Karpas-422 (cell line): ENCODE measurements at regions not wholly inside any gene's neighbourhood (a gene's known extent, or its start where the extent isn't known, plus 50 kb on each side); places are given as distances from the start of the nearest gene placed in this dataset.
"Not testable (repeated sequence)": the region's sequence is repeated elsewhere in the genome, so short reads cannot be mapped to it uniquely, and the experiment has no call there.

Experiments used
- DNase-seq: peaks from one replicate; pipeline ENCODE4 v3.0.0-alpha.2; 2015
- H2AFZ ChIP-seq: fragments of 200-600 bp; sonication (generic); 2 replicates; pipeline ENCODE4 v1.6.1; 2014; ENCODE audit warnings: antibody characterized with exemption, low read length, mixed read lengths
- H3K27ac ChIP-seq: fragments of 200-600 bp; sonication (generic); 2 replicates; pipeline ENCODE4 v1.5.1; 2014; ENCODE audit warnings: mild to moderate bottlenecking, low read length, moderate library complexity
- H3K27me3 ChIP-seq: fragments of 200-600 bp; sonication (generic); 2 replicates; pipeline ENCODE4 v1.6.1; 2014; ENCODE audit warnings: low read length, mixed read lengths
- H3K36me3 ChIP-seq: fragments of 200-600 bp; sonication (generic); 2 replicates; pipeline ENCODE4 v1.6.1; 2014; ENCODE audit warnings: low read length, mixed read lengths; ENCODE audit not compliant: insufficient read depth
- H3K4me1 ChIP-seq: fragments of 200-600 bp; sonication (generic); 2 replicates; pipeline ENCODE4 v1.6.1; 2014; ENCODE audit warnings: mild to moderate bottlenecking, low read length, mixed read lengths
- H3K4me2 ChIP-seq: fragments of 200-600 bp; sonication (generic); 2 replicates; pipeline ENCODE4 v1.6.1; 2014; ENCODE audit warnings: low read length, low read depth, mild to moderate bottlenecking; ENCODE audit not compliant: poor library complexity, severe bottlenecking
- H3K4me3 ChIP-seq: fragments of 200-600 bp; sonication (generic); 2 replicates; pipeline ENCODE4 v1.5.1; 2014; ENCODE audit warnings: mild to moderate bottlenecking, antibody characterized with exemption, low read length, mixed read lengths
- H3K79me2 ChIP-seq: fragments of 200-600 bp; sonication (generic); 2 replicates; pipeline ENCODE4 v1.6.1; 2014; ENCODE audit warnings: mild to moderate bottlenecking, low read length, mixed read lengths
- H3K9ac ChIP-seq: fragments of 200-600 bp; sonication (generic); 2 replicates; pipeline ENCODE4 v1.6.0; 2014; ENCODE audit warnings: low read length
- H3K9me2 ChIP-seq: fragments of 200-600 bp; sonication (generic), shearing (Covaris generic); replicated peaks from 2 replicates; pipeline ENCODE4 v1.6.0; 2014; ENCODE audit warnings: mild to moderate bottlenecking, low read length, moderate library complexity; ENCODE audit not compliant: insufficient read depth
- H3K9me3 ChIP-seq: fragments of 300-700, 200-600 bp; sonication (generic); 2 replicates; pipeline ENCODE4 v1.6.1; 2014; ENCODE audit warnings: low read length, mixed read lengths
- H4K20me1 ChIP-seq: fragments of 200-600 bp; sonication (generic); 2 replicates; pipeline ENCODE4 v1.6.1; 2014; ENCODE audit warnings: mild to moderate bottlenecking, antibody characterized with exemption, low read length, low read depth; ENCODE audit not compliant: insufficient read depth

GRCh38 chr10:31677195-31678138, 251.2 kb downstream of the ARHGAP12 start:
- DNase-seq: no peak
- no peaks in the 10 kb centered on the region for H3K9me2 ChIP-seq
- H3K4me2 ChIP-seq: no peak overlapping the region
- no peaks in the 10 kb centered on the region for H3K79me2 ChIP-seq
- no peak overlapping the region for H3K4me3 ChIP-seq
- no peaks in the 10 kb centered on the region for H3K4me1 ChIP-seq
- no peaks in the 10 kb centered on the region for H3K27me3 ChIP-seq
- no peak overlapping the region for H2AFZ ChIP-seq
- no peak overlapping the region for H3K27ac ChIP-seq
- H3K9me3 ChIP-seq: peaks cover 2% of the 10 kb centered on the region; the same call in 1 of the 2 replicates
- no peaks in the 10 kb centered on the region for H3K36me3 ChIP-seq
- H3K9ac ChIP-seq: no peak overlapping the region
- H4K20me1 ChIP-seq: no peaks in the 10 kb centered on the region

GRCh38 chr10:31675726-31676125, 252.9 kb downstream of the ARHGAP12 start:
- Histone ChIP-seq H3K27ac (no peak overlapping the region), H3K9me3 (no peaks in the 10 kb centered on the region), H3K36me3 (no peaks in the 10 kb centered on the region), H3K9me2 (no peaks in the 10 kb centered on the region), H3K4me1 (no peaks in the 10 kb centered on the region), H3K4me3 (no peak overlapping the region), H4K20me1 (no peaks in the 10 kb centered on the region), H3K9ac (no peak overlapping the region), H3K79me2 (no peaks in the 10 kb centered on the region), H3K4me2 (no peak overlapping the region), H3K27me3 (no peaks in the 10 kb centered on the region), H2AFZ (no peak overlapping the region)
- DNase-seq: no peak

- Histone ChIP-seq H3K9me3 (no peaks in the 10 kb centered on the region), H3K9ac (no peak overlapping the region), H2AFZ (no peak overlapping the region), H3K9me2 (no peaks in the 10 kb centered on the region), H4K20me1 (no peaks in the 10 kb centered on the region), H3K27ac (no peak overlapping the region), H3K4me3 (no peak overlapping the region), H3K36me3 (no peaks in the 10 kb centered on the region), H3K27me3 (no peaks in the 10 kb centered on the region), H3K4me1 (no peaks in the 10 kb centered on the region), H3K79me2 (no peaks in the 10 kb centered on the region), H3K4me2 (no peak overlapping the region)
- no peak for DNase-seq
These were observed 259.3 kb downstream of the ARHGAP12 start for GRCh38 chr10:31669357-31669756.

GRCh38 chr10:31668326-31668725, 260.3 kb downstream of the ARHGAP12 start:
- no peaks in the 10 kb centered on the region for H3K4me1 ChIP-seq
- no peaks in the 10 kb centered on the region for H3K9me2 ChIP-seq
- no peaks in the 10 kb centered on the region for H3K9me3 ChIP-seq
- no peak for DNase-seq
- no peaks in the 10 kb centered on the region for H3K36me3 ChIP-seq
- no peak overlapping the region for H3K27ac ChIP-seq
- H3K27me3 ChIP-seq: no peaks in the 10 kb centered on the region
- H3K4me2 ChIP-seq: no peak overlapping the region
- H3K9ac ChIP-seq: no peak overlapping the region
- no peak overlapping the region for H3K4me3 ChIP-seq
- H3K79me2 ChIP-seq: no peaks in the 10 kb centered on the region
- H4K20me1 ChIP-seq: no peaks in the 10 kb centered on the region
- no peak overlapping the region for H2AFZ ChIP-seq

- H3K9me3 ChIP-seq, H3K4me1 ChIP-seq, H3K27ac ChIP-seq, H3K4me2 ChIP-seq, H3K79me2 ChIP-seq, H3K9me2 ChIP-seq, H3K27me3 ChIP-seq, DNase-seq, H3K36me3 ChIP-seq, H3K4me3 ChIP-seq, H3K9ac ChIP-seq, H2AFZ ChIP-seq, H4K20me1 ChIP-seq: not testable (repeated sequence)
These were observed 262.8 kb downstream of the ARHGAP12 start for GRCh38 chr10:31665764-31666279.

- H3K4me2 ChIP-seq: no peak overlapping the region
- no peaks in the 10 kb centered on the region for H3K9me3 ChIP-seq
- H3K9me2 ChIP-seq: no peaks in the 10 kb centered on the region
- H3K27ac ChIP-seq: no peak overlapping the region
- DNase-seq: no peak
- no peaks in the 10 kb centered on the region for H4K20me1 ChIP-seq
- no peaks in the 10 kb centered on the region for H3K4me1 ChIP-seq
- H3K27me3 ChIP-seq: no peaks in the 10 kb centered on the region
- H2AFZ ChIP-seq: no peak overlapping the region
- H3K9ac ChIP-seq: no peak overlapping the region
- H3K36me3 ChIP-seq: no peaks in the 10 kb centered on the region
- H3K4me3 ChIP-seq: no peak overlapping the region
- H3K79me2 ChIP-seq: no peaks in the 10 kb centered on the region
These were observed 263.8 kb downstream of the ARHGAP12 start for GRCh38 chr10:31664803-31665202.

GRCh38 chr10:31664071-31664470, 264.6 kb downstream of the ARHGAP12 start:
- H2AFZ ChIP-seq, H3K27me3 ChIP-seq, H3K4me3 ChIP-seq, DNase-seq, H3K4me1 ChIP-seq, H3K9ac ChIP-seq, H3K9me2 ChIP-seq, H3K9me3 ChIP-seq, H3K36me3 ChIP-seq, H3K27ac ChIP-seq, H4K20me1 ChIP-seq, H3K79me2 ChIP-seq, H3K4me2 ChIP-seq: not testable (repeated sequence)

- Histone ChIP-seq H3K9me3 (no peaks in the 10 kb centered on the region), H3K4me3 (no peak overlapping the region), H4K20me1 (no peaks in the 10 kb centered on the region), H3K27me3 (no peaks in the 10 kb centered on the region), H3K79me2 (no peaks in the 10 kb centered on the region), H3K27ac (no peak overlapping the region), H2AFZ (no peak overlapping the region), H3K9ac (no peak overlapping the region), H3K36me3 (no peaks in the 10 kb centered on the region), H3K4me2 (no peak overlapping the region), H3K4me1 (no peaks in the 10 kb centered on the region), H3K9me2 (no peaks in the 10 kb centered on the region)
- no peak for DNase-seq
These were observed 268.3 kb downstream of the ARHGAP12 start for GRCh38 chr10:31660300-31660699.
